ENCODE measurements at regions not wholly inside any gene's neighbourhood (a gene's known extent, or its start where the extent isn't known, plus 50 kb on each side); places are given as distances from the start of the nearest gene placed in this dataset.

- in situ Hi-C loops (cut with MboI) = no loop called here
- ATAC-seq (no peak), DNase-seq (ENCODE audit: extremely low read depth in 1 of 4, low spot score in 3 of 4) (no peak), FAIRE-seq (no peak)
- Histone ChIP-seq H3K79me2 (ENCODE audit: control insufficient read depth, insufficient read depth, low read length) (no peaks in the 10 kb centered on the region), H3K9me1 (ENCODE audit: control insufficient read depth, insufficient read depth, low read length) (no peaks in the 10 kb centered on the region), H2AFZ (ENCODE audit: low read depth, low read length) (no peak overlapping the region), H3K27me3 (ENCODE audit: control insufficient read depth in 2 of 2, insufficient read depth in 2 of 2, low read length in 2 of 2) (peaks cover 3 to 55% of the 10 kb centered on the region in 2 experiments; a peak in 3 of 5 replicates), H3K27ac (ENCODE audit: extremely low read depth, low read depth, low read length) (no peak overlapping the region), H3K36me3 (ENCODE audit: control insufficient read depth, insufficient read depth, low read length) (no peaks in the 10 kb centered on the region), H3K4me1 (replicated peaks in 1 of 2; ENCODE audit: control insufficient read depth in 2 of 2, insufficient read depth in 2 of 2, low read length in 2 of 2) (no peaks in the 10 kb centered on the region; a peak in 1 of 5 replicates), H3K4me3 (no peak overlapping the region), H4K20me1 (replicated peaks; ENCODE audit: control insufficient read depth, insufficient read depth, low read length) (peaks cover 2% of the 10 kb centered on the region; the same call in 1 of the 2 replicates), H3K9me3 (replicated peaks; ENCODE audit: control insufficient read depth, insufficient read depth, low read depth, low read length) (no peaks in the 10 kb centered on the region), H3K9ac (ENCODE audit: insufficient read depth in 1 of 2, low read depth in 2 of 2, low read length in 2 of 2) (no peak overlapping the region), H3K4me2 (ENCODE audit: insufficient read depth, low read length) (no peak overlapping the region)
- BruUV-seq (replicated peaks) = no TSS peak
- WGBS (ENCODE audit: insufficient coverage, low coverage, missing lambda C conversion rate) = 0% methylated on average over 7 of the region's 7 CpGs
- TF ChIP-seq CXXC5 (CRISPR knock-in tag; IDR thresholded peaks at IDR 0.05) (no peak), FOXJ3 (CRISPR knock-in tag; IDR thresholded peaks at IDR 0.05) (no peak), MEIS2 (IDR thresholded peaks at IDR 0.05; ENCODE audit: partially characterized antibody) (no peak), CC2D1A (IDR thresholded peaks at IDR 0.05) (no peak), CBFA2T2 (conservative IDR thresholded peaks at IDR 0.05) (no peak), ZNF79 (CRISPR knock-in tag; IDR thresholded peaks at IDR 0.05; ENCODE audit: low read depth) (no peak), SMARCA4 (IDR thresholded peaks at IDR 0.05) (no peak), ZBTB5 (IDR thresholded peaks at IDR 0.05) (no peak), CHAMP1 (IDR thresholded peaks at IDR 0.05) (no peak), TFAP4 (CRISPR knock-in tag; IDR thresholded peaks at IDR 0.05; ENCODE audit: borderline replicate concordance) (no peak), CAMTA2 (CRISPR knock-in tag; conservative IDR thresholded peaks at IDR 0.05) (no peak), HOMEZ (CRISPR knock-in tag; IDR thresholded peaks at IDR 0.05) (no peak), ZBTB49 (CRISPR knock-in tag; IDR thresholded peaks at IDR 0.05; ENCODE audit: borderline replicate concordance) (no peak), DLX4 (CRISPR knock-in tag; IDR thresholded peaks at IDR 0.05) (no peak), LARP7 (IDR thresholded peaks at IDR 0.05) (no peak)
- intact Hi-C loops (cut with micrococcal nuclease) = no loop called here
- CTCF ChIA-PET (ENCODE audit: low intra/inter-chr PET ratio) = no interaction called here
- POLR2A ChIA-PET = no interaction called here
Measured at GRCh38 chr9:135363596-135363995, 116.0 kb upstream of the PPP1R26 start.

Measured in K562 (cell line).